Psoas muscle (tissue), 7 donors: ENCODE measurements at regions not wholly inside any gene's neighbourhood (a gene's known extent, or its start where the extent isn't known, plus 50 kb on each side); places are given as distances from the start of the nearest gene placed in this dataset.

ENCODE experiments used
- ATAC-seq, 4 donors: fragments of 200-7000 bp; cut with Tn5 transposase; one replicate each; pipeline ENCODE4 v1.9.1; 2020; ENCODE audit warnings: moderate library complexity in 3 of 4, mild to moderate bottlenecking in 2 of 4
- DNase-seq, 2 donors: peaks; one replicate each; pipeline ENCODE4 v3.0.0-alpha.2; 2020
- H3K27ac ChIP-seq: fragments of 200-600 bp; one replicate; pipeline ENCODE4 v1.8.0; 2022
- H3K27me3 ChIP-seq, 3 donors: fragments of 200-600 bp in 1 of 3; one replicate each; pipeline versions ENCODE4 v1.6.1 to v1.8.0; 2013 to 2022; ENCODE audit warnings: low read length in 2 of 3, mild to moderate bottlenecking in 2 of 3, moderate library complexity in 1 of 3; ENCODE audit not compliant: insufficient read depth in 3 of 3
- H3K36me3 ChIP-seq, 2 donors: fragments of 200-600 bp in 1 of 2; one replicate each; pipeline versions ENCODE4 v1.6.1 to v1.8.0; 2013 to 2022; ENCODE audit warnings: low read depth in 1 of 2, mild to moderate bottlenecking in 1 of 2, moderate library complexity in 1 of 2; ENCODE audit not compliant: insufficient read depth in 1 of 2
- H3K4me1 ChIP-seq: fragments of 200-600 bp; one replicate; pipeline ENCODE4 v1.8.0; 2022
- H3K4me3 ChIP-seq: fragments of 200-600 bp; one replicate; pipeline ENCODE4 v1.8.0; 2022; ENCODE audit warnings: mild to moderate bottlenecking
- H3K9me3 ChIP-seq: fragments of 200-600 bp; one replicate; pipeline ENCODE4 v1.8.0; 2022
- CTCF ChIP-seq: fragments of 200-600 bp; IDR thresholded peaks from one replicate; pipeline ENCODE4 v1.8.0; 2022; ENCODE audit warnings: antibody characterized with exemption
- WGBS, 3 donors: extraction: QIAGEN DNeasy Blood & Tissue Kit; methylation state at CpG; one replicate each; pipeline versions ENCODE4 v1.1.6 to v1.1.7; 2013; 5-methylcytosine and 5-hydroxymethylcytosine counted together
- intact Hi-C, 2 donors: fragments of 100-400 bp; cut with DNase I; formaldehyde crosslinking; loops; one replicate each; pipeline versions ENCODE4 v1.11.0 to v1.14.2; 2022
- donor health status: healthy with polysubstance abuse.
- donor health status: DM: no; HTN: no; CAD: no; lungs with moderate emphysema.
- donor health status: Bipolar disorder and iron deficiency.
- donor health status: healthy.
- donor health status: DM: yes; HTN: yes; CAD: no.
- donor health status: DM: no; HTN: no; CAD: no.
- donor health status: DM: yes; HTN: yes; CAD: no.

- intact Hi-C loops, result no loop called here
- ATAC-seq (no peak), DNase-seq (no peak)
- Histone ChIP-seq H3K4me3 (no peak overlapping the region), H3K9me3 (no peaks in the 10 kb centered on the region), H3K27me3 (no peaks in the 10 kb centered on the region), H3K4me1 (no peaks in the 10 kb centered on the region), H3K36me3 (no peaks in the 10 kb centered on the region), H3K27ac (no peak overlapping the region)
- WGBS, 3 donors, result 78 to 94% (median 85%) methylated on average over 2 of the region's 2 CpGs
- no peak for TF ChIP-seq CTCF
Observed at GRCh38 chr13:88623150-88623549, 952.0 kb downstream of the SLITRK5 start.

GRCh38 chr13:88627071-88627470 lies 955.9 kb downstream of the SLITRK5 start:
- WGBS, 3 donors, result 55 to 72% (median 60%) methylated on average over 3 of the region's 3 CpGs
- intact Hi-C loops, result no loop called here
- H3K27ac ChIP-seq, result no peak overlapping the region
- H3K36me3 ChIP-seq, result no peaks in the 10 kb centered on the region
- TF ChIP-seq CTCF, result no peak
- ATAC-seq (no peak), DNase-seq (no peak)
- H3K27me3 ChIP-seq, result peaks cover 0 to 2% (median 0%) of the 10 kb centered on the region in 3 donors
- H3K4me1 ChIP-seq, result no peaks in the 10 kb centered on the region
- no peaks in the 10 kb centered on the region for H3K9me3 ChIP-seq
- no peak overlapping the region for H3K4me3 ChIP-seq

GRCh38 chr13:88628882-88629281 lies 957.7 kb downstream of the SLITRK5 start:
- H3K27me3 ChIP-seq, result peaks cover 0 to 2% (median 0%) of the 10 kb centered on the region in 3 donors
- TF ChIP-seq CTCF, result no peak
- H3K4me1 ChIP-seq, result no peaks in the 10 kb centered on the region
- H3K9me3 ChIP-seq, result no peaks in the 10 kb centered on the region
- H3K4me3 ChIP-seq, result no peak overlapping the region
- intact Hi-C loops, result no loop called here
- no peak overlapping the region for H3K27ac ChIP-seq
- WGBS, 3 donors, result 0 to 78% (median 0%) methylated on average over 1 of the region's 1 CpG
- H3K36me3 ChIP-seq, result no peaks in the 10 kb centered on the region
- ATAC-seq (no peak), DNase-seq (no peak)

GRCh38 chr13:88637935-88638334 lies 966.8 kb downstream of the SLITRK5 start:
- H3K27ac ChIP-seq, result no peak overlapping the region
- ATAC-seq (no peak), DNase-seq (no peak)
- no peak for TF ChIP-seq CTCF
- H3K36me3 ChIP-seq, result no peaks in the 10 kb centered on the region
- 0 to 49% (median 0%) methylated on average over 1 of the region's 1 CpG for WGBS, 3 donors
- no peaks in the 10 kb centered on the region for H3K27me3 ChIP-seq
- intact Hi-C loops, result no loop called here
- H3K9me3 ChIP-seq, result no peaks in the 10 kb centered on the region
- H3K4me1 ChIP-seq, result no peaks in the 10 kb centered on the region
- no peak overlapping the region for H3K4me3 ChIP-seq

GRCh38 chr13:88643233-88643632 lies 972.1 kb downstream of the SLITRK5 start:
- H3K36me3 ChIP-seq, result no peaks in the 10 kb centered on the region
- no peak for TF ChIP-seq CTCF
- DNase-seq, result no peak
- H3K9me3 ChIP-seq, result no peaks in the 10 kb centered on the region
- no peak overlapping the region for H3K27ac ChIP-seq
- intact Hi-C loops, result no loop called here
- H3K4me3 ChIP-seq, result no peak overlapping the region
- no peak for ATAC-seq
- 79 to 94% (median 80%) methylated on average over 2 of the region's 2 CpGs for WGBS, 3 donors
- H3K27me3 ChIP-seq, result no peaks in the 10 kb centered on the region
- no peaks in the 10 kb centered on the region for H3K4me1 ChIP-seq
